ENCODE measurements at regions not wholly inside any gene's neighbourhood (a gene's known extent, or its start where the extent isn't known, plus 50 kb on each side); places are given as distances from the start of the nearest gene placed in this dataset.

DNA sequence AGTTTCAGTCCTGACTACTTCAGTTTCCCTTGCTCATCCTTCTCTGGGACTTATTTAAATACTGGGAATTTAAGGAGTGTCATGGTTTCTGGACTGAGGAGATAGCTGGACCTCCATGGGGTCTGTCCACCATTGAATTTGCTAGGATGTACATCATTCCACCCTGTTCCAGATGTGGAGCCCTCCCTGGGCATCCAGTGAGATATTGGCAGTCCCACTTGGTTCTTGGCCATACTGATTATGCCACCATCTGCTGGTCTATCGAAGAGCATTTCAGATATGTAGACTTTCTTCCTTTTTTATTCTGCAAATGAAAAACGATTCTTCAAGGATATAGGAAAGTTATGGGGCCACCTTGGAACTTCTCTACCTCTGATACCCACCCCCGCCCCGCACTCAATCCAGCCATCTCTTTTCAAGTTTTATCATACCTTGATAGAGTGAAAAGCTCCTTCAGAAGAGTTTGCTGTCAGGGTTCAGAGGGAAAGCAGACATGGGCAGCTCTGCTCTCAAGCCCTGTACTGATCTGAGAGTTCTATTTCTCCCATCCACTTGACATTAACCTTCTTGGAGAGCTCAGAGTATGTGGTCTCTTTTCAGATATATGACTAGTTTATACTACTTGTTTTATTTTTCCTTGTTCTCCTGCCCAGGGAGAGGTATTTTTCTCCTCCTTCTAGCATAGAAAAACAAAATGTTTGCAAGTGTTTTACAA lies 490.7 kb upstream of the SGCD start:
- TF ChIP-seq CTCF (conservative IDR thresholded peaks at IDR 0.05 in 1 of 2, IDR thresholded peaks at IDR 0.05 in 1 of 2; ENCODE audit: extremely low read depth in 1 of 2, insufficient read depth in 1 of 2, low read depth in 1 of 2, low read length in 2 of 2) (no peak), EZH2 (IDR thresholded peaks at IDR 0.05; ENCODE audit: borderline replicate concordance, low read length) (no peak)
